NCI-H748 treated with DMSO at 0.1 percent for 48 hours (cell line): ENCODE measurements at regions not wholly inside any gene's neighbourhood (a gene's known extent, or its start where the extent isn't known, plus 50 kb on each side); places are given as distances from the start of the nearest gene placed in this dataset.

Experiments
- DNase-seq: peaks from one replicate; lab custom pipeline; 2025; lab: John Stamatoyannopoulos, UW

DNA sequence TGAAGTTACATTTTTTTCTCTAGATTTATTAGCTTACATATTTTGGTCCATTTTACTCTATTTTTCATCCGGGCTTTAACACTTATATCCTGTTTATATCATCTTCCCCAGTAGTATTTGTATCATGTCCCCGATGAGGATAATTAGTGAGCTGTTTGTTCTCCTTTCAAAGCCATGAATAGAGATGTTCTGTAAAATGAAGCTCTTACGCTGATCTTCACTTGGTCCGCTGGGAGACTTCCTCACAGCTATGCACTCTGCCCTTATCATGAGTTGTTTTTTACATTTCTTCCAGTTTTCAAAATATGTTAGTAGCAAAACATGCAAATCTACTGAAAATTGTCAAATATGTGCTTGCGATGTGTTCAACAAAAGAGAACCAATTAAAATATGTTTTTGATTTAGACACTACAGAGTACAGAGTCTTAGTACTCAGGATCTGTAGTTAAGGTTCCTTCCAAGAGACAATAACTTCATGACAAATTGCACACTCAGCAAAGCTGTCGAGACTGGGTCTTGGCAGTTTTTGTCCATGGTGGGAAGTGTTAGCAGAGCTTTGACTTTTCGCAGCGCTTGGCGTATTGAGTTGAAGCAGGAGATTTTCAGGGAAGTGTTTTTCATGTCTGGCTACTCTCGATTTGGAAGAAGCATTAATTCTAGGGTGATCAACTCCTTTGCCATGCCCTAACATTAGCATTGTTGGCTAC, 292.0 kb upstream of the ADAMTS5 start:
- no peak for DNase-seq

DNA sequence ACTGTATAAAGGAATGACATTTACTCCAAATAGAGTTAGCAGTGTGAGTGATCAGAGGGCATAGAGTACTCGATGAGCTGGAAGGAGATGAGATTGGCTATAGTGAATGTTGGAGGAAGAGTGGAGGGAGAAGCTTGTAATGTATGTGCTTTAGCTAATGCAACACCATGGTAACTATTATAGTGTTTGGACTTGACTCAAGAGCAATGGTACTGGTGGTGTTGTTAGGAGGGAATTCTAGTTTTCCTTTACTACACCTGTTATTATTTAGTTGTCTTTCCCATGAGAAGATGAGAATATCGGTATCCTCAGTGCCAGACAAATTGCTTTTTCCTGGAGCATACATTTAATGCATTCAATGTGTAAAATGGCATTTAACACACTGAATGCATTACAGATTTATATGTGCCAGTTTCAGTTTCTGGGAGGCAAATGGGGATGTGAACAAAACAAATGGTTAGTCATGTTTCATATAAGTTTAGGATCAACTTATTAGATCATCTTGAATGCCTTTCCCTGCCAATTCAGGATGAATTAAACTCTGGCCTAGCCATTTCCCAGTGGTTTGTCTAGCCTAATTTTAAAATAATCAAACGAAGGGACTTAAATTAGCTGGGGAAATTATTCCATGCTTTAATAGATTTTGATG, 291.1 kb upstream of the ADAMTS5 start:
- DNase-seq = no peak

DNA sequence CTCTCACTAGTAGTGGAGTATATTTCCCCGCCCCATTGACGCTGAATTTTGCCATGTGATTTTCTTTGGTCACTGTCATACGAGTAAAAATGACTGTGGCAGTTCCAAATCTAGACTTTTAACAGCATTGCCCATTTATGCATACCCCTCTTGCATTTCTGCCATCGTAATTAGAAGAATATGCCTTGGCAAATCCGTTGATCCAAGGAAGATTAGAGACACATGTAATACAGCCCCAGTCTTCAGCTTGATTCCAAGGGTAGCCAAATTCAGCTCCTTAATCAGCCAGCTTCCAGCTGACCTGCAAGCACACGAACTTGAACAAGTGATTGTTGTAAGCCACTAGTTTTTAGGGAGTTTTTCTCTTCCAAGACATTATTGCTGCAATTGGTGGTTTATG, 290.3 kb upstream of the ADAMTS5 start:
- DNase-seq = no peak

DNA sequence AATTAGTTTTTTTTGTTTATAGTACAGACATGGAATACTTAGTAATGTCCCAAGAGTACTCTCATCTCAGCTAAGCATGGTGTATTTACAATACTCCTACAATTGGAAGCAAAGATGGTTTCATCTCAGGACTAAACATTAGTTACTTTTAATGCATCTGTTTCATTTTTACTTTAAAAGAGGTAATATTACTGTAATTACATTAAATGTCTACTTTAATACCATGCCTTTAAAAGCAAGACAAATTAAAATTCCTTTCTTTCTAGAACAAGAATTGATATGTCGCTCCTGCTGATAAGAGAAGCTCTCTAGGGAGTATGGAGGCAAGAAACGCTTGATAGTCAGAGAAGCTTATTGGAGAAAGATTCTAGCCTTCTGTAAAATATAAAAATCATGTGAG, 284.9 kb upstream of the ADAMTS5 start:
- DNase-seq = no peak

DNA sequence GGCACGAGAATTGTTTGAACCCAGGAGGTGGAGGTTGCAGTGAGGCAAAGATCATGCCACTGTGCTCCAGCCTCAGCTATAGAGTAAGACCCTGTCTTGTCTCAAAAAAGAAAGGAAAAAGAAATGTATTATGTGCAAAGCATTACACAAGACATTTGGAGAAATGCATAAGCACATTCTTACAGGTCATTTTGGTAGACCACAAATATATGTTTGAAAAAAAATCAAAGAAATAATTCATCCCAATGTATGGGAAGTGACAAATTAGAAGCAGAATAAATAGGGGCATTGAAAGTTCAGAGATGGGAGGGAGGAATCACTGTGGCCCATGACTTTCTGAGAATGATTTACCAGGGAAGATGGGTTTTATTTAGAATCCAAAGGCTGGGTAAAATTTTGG, 283.5 kb upstream of the ADAMTS5 start:
- no peak for DNase-seq

DNA sequence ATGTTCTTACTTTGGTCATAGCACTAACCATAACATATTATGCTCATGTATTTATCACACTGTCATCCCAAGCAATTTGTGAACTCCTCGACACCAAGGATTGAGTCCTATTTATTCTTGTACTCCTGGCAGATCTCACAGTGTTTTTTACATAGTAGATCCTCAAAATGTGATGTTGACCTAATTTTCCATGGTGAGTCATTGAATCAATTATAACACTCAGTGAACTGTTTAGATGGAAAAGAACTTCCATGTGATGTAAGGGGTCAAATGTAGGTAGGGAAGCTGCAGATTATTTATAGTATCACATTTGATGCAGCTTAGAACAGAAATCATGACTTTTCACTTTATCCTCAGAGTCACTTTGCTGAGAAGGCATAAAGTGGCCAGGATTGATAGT, 281.9 kb upstream of the ADAMTS5 start:
- DNase-seq = no peak

DNA sequence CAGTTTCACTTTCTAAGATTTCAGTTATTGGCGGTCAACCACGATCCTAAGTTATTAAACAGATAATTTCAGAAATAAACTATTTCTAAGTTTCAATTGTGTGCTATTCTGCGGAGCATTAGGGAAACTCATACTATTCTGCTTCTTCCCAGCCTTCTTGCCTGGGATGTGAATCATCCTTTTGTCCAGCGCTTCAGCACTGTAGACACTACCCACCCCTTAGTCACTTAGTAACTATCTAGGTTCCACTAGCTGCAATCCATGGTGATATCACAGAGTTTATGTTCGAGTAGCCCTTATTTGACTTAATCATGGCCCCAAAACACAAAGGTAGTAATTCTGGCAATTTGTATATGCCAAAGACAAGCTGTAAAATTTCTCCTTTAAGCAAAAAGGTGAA, 279.9 kb upstream of the ADAMTS5 start:
- no peak for DNase-seq

DNA sequence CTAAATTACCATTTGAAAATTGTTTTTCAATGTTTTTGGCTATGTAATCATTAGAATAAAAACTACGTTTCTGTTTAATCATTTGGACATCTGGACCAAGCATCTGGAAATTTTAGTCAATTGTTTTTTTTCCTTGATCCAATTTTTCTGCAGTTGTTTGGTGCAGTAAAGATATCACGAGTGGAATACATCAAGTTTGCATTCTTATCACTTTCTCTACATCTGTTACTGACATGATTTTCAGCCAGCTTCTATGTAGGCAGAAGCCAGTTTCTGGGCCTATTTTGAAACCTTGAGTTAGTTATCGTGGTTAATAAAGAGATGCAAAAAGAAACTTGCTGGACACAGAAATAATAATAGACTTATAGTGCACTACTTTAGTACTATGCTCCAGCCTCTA, 277.9 kb upstream of the ADAMTS5 start:
- no peak for DNase-seq

DNA sequence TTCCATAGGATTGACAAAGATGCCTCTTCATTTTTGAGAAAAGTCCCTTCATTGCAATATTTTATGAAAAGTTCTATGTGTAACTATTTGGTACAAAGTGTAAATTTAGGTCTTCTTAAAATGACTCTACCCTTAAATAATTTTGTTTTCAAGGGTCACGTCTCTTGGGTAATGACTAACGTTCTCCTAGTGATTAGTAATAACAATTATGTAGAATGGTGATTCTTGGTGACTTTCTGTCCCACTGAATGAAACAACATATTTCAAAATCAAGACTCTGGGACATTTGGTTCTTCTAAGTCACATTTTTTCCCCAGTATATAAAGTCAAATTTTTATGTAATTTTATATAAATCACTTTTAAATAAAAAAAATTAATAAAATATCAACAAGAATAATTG, 277.5 kb upstream of the ADAMTS5 start:
- no peak for DNase-seq

DNA sequence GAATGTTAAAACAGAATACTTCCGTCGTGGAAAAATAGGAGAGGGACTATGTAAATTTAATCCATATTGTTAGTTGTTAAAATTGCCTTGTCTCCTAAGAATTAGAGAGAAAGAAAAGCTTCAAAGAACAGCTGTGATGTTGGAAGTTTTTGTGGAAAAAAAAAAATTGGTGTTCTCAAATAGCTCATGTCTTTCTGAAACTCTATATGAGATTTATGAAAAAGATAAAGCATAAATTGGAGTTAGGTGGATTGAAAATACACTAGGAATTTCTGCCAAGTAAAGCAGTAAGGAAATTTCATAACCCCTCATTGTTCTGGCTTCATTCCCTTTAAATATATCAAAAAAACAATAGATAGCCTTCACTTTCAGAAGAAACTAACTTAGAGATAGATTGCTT, 274.0 kb upstream of the ADAMTS5 start:
- DNase-seq = no peak

DNA sequence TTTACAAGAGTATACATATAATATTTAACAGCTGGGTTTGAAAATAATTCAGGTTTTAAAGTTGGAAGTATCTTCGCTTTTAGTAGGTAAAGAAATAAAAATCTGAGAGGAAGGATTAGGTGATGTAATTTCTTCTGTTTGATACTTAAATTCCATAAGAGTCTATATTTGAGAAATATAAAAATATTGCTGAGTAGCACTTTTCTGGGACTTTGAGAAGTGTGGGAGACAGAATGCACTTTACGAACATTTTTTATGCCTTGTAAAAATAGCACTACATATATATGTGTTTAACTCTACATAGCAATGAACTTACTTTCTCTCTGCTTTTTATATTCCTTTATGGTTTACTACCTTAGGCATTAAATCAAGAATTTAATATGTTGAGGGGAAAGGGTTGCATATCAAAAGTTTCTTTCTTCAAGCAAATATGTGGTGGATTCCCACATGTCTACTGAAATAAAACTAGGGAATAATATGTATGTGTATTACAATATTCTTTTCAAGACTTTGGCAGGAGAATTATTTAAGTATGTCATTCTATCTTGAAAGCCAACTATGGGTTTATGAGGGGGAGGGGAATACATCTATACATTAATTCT, 266.7 kb upstream of the ADAMTS5 start:
- DNase-seq = no peak

DNA sequence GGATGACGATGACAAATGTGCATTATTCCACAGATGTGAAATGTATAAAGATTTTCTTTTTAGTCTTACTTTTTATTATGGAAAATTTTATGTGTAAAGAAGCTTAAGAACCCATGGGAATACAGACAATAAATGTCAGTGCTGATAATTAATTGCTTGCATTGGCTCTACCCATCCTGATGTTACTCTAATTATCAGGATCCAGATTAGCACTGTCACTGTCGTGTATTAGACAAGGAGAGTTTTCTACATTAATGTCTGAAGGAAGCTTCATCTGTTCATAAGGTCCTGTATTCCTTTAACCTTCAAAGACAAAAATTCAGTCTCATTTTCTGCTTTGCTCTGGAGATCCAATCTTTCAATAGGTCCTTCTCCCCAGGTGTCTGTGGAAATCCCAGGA, 259.1 kb upstream of the ADAMTS5 start:
- no peak for DNase-seq

DNA sequence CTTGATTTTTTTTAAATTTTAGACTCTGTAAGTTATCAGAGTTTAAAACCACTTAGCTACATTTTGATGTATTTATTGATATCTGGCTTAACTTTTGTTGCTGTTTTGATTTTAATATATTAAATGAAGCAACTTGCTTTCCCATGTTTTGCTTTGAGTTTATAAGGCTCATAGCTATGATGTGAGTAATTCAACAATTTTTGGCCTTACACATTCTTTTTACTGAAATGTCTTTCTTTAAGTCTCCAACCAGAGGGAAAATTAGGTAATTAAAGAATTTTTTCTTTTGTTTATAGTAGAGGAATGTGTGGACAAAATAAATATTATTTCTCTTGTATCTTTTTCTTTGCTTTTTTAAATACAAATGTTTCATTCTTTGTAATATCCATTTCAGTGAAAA, 258.3 kb upstream of the ADAMTS5 start:
- DNase-seq = no peak

DNA sequence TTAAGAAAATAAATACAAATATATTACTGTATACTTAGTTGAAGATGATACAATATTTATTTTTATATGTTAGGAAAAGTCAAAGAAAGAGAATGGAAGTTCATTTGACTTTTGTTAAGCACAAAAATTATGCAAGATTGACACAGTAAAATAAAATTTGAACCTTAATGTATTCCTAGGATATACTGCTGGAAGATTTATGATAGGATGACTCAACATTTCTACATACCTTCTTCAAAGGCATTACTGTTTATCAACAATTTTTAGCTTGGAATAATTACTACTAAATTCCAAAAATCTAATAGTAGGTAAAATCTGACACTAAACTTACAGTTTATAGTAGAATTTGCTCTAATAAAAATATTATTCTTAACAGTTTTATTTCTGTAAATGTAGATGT, 257.3 kb upstream of the ADAMTS5 start:
- DNase-seq = no peak

DNA sequence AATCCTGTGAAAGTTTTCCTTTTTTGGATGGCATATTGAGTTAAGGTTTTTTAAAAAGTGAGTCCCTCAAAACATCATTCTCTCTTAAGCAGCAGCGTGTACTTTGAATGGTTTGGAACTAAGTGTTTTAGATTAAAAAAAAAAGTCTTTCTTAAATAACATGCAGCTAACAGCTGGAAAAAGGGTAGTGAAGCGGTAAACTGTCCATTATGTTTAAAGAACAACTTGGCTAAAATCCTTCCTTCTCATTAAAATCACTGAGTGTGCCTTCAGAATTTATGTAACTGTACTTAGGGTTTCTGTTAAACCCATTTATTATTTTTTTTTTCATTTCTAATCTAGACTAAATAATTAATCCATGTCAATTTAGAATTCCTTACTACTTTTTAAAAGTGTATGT, 254.2 kb upstream of the ADAMTS5 start:
- DNase-seq = no peak

DNA sequence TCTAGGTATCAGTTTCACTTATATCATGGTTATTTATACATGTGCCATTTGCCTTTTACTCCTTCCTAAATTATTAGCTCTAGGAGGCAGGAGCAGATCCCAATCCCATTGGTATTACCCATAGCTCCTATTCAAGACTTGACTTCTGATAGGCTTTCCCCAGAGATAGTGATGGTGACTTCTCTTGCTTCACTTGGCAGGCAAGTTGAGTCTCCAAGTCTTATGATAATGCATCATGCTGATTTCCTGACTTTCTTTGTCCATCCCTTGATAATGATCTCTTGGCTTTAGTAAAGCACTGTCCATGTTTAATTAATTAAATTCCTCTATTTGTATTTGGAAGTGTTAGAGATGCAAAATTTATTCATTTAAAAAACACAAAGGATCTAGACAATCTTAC, 253.5 kb upstream of the ADAMTS5 start:
- no peak for DNase-seq

DNA sequence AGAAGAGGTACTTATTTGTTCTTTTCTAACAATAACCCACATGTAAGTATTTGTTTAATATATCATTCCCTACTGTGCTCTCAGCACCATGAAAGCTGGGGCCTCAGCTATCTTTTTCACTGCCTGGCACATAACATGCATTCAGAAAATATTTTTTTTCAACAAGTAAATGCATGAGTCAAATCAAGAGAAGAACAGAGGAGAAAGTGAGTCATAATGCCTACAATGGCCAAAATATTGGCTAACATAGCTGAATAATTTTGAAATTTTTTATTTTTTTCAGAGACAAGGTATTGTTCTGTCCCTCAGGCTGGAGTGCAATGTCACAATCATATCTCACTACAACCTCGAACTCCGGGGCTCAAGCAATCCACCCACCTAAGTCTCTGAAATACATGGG, 252.2 kb upstream of the ADAMTS5 start:
- no peak for DNase-seq

DNA sequence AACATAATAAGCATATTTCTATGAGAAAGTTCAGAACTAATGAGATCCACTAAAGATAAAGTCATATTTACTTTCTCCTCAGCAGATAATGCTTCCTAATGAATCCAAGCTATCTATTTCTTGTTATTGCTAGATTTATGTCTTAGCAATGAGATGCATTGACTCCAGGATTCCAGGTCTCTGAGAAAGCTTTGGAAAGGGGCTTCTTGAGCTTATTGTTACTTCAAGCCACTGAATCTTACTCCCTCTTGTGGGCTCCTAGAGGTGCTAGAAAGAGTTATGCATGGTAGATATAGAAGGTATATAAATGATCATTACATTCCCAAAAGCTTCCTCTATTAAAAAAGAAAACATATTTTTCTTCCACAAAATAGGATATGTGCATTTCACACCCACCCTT, 246.4 kb upstream of the ADAMTS5 start:
- DNase-seq = no peak

DNA sequence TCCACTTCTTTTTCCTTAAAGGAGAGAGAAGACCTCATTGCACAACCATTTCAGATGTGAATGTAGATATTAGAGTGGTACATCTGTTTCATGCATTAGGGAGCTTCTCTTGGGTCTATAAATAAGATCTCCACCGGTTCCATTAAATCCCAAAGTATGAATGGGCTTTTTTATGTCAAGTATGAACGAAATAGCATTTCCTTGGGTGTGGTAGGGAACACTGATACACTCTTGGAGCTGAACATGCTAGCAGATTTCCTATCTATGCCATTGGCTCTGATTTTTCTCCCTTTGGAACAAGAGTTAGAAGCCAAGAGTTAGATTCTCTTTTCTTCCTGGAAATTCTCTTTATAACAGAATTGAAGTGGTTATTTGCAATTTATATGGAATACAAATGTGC, 245.6 kb upstream of the ADAMTS5 start:
- no peak for DNase-seq

DNA sequence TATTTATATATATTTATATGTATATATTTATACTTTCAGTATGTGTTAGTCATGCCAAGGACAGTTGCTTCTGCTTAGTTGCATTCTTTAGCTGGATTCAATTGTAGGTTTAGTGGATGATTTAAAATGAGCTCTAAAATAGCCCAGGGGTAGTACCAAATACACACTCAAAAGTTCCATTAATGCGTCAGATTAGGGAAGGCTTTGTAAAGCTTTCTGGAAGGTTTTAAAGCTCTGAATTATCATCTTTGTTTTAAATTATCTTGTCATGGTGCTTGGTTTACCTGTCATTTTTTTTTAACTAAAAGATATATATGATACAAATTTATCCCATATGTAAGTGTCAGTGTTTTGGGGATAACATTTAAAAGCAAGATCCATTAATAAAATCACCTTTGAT, 242.7 kb upstream of the ADAMTS5 start:
- no peak for DNase-seq

DNA sequence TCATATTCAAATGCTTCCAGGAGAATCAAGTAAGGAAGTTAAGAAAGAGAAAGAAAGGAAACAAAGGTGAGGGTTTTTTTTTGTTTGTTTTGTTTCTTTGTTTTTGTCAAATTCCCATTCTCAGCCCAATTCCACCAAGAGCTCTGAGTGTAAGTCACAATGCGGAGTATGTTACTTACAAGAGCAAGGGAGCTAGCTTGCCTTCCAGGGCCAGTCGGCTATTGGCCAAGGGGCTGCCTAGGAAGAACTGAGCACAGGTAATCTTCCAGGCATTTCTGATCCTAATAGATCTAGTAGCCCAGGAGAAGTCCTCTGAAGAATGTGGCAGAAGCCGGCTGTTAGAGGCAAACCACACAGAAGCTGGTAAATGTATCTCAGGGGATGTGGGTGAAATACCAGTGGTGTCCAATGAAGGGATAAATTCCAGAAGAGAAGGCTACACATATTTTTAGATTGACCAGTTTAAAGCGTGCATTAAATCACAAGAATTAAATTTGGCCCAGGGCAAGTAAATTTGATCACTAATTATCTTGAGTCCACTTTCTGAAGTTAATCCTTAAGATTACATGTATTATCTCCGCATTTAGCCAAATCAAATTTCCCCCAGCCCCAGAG, 239.6 kb upstream of the ADAMTS5 start:
- DNase-seq = no peak

DNA sequence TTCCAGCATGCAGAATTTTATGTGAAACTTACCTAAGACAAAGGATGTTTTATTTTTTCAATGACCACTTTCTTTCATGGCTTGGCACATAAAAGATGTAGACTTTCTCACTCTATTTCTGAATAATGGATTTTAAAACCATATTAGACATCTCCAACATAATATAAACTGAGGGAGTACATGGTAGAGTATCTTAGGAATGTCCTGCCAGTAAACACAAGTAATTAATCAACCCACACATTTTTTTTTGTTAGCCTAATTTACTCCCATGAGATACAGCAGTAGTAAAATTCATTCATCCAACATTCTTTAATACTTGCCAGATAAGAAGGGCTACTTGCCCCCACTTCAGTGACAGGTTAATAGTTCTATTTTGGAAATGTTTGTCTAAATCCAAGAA, 235.4 kb upstream of the ADAMTS5 start:
- no peak for DNase-seq

DNA sequence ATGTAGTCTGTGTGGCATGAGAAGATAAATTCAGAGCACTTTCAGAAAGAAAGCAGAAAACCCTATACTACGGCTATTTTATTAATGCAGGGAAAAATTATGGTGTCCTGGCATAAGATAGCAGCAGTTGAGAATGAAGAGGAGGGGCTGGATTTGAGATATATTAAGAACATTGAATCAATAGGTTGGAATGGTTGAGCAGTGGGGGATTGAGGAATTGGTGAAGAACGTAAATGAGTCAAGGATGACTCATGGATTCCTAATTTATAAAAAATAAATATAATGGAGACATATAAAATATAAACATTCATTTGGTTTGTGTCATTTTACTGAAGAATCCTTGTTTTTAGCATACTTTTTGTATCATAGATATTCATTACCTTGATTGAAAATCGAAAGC, 234.3 kb upstream of the ADAMTS5 start:
- DNase-seq = no peak
